CD14-positive monocyte (primary cell): ENCODE measurements at regions not wholly inside any gene's neighbourhood (a gene's known extent, or its start where the extent isn't known, plus 50 kb on each side); places are given as distances from the start of the nearest gene placed in this dataset.

Experiments
- DNase-seq, 3 donors: peaks; one replicate each; pipeline ENCODE4 v3.0.0-alpha.2; 2011 to 2022
- H2AFZ ChIP-seq: 2 replicates; pipeline ENCODE4 v1.6.0; 2012; ENCODE audit warnings: mild to moderate bottlenecking, low read depth, low read length, inconsistent platforms; ENCODE audit not compliant: insufficient read depth, poor library complexity, severe bottlenecking
- H3K27ac ChIP-seq, 2 donors: 1 replicate in 1 of 2; 2 replicates in 1 of 2; pipeline ENCODE4 v1.5.1; 2012 to 2013; ENCODE audit warnings: low read length in 2 of 2, control low read depth in 1 of 2, inconsistent platforms in 1 of 2, low read depth in 1 of 2, mild to moderate bottlenecking in 1 of 2
- H3K27me3 ChIP-seq, 2 donors: one replicate each; pipeline versions ENCODE4 v1.6.0 to v1.6.1; 2011 to 2013; ENCODE audit warnings: low read length in 2 of 2; ENCODE audit not compliant: control insufficient read depth in 2 of 2, insufficient read depth in 2 of 2
- H3K36me3 ChIP-seq, 2 donors: replicated peaks in 1 of 2; 1 replicate in 1 of 2; 2 replicates in 1 of 2; pipeline versions ENCODE4 v1.5.1 to v1.6.1; 2012 to 2013; ENCODE audit warnings: low read length in 2 of 2, control low read depth in 1 of 2, inconsistent platforms in 1 of 2, mild to moderate bottlenecking in 1 of 2; ENCODE audit not compliant: insufficient read depth in 2 of 2, control insufficient read depth in 1 of 2
- H3K4me1 ChIP-seq, 2 donors: 1 replicate in 1 of 2; 2 replicates in 1 of 2; pipeline versions ENCODE4 v1.5.1 to v1.6.1; 2012 to 2013; ENCODE audit warnings: low read length in 2 of 2, control low read depth in 1 of 2, inconsistent platforms in 1 of 2, mild to moderate bottlenecking in 1 of 2, moderate library complexity in 1 of 2; ENCODE audit not compliant: insufficient read depth in 2 of 2, control insufficient read depth in 1 of 2
- H3K4me2 ChIP-seq: replicated peaks from 2 replicates; pipeline ENCODE3; 2012; ENCODE audit warnings: low read length, moderate library complexity, mild to moderate bottlenecking; ENCODE audit not compliant: poor library complexity, severe bottlenecking; ENCODE audit errors: extremely low read depth
- H3K4me3 ChIP-seq, 3 experiments: fragments of 200-600 bp in 1 of 3; sonication (generic) in 1 of 3; replicated peaks in 1 of 3; 1 replicate in 2 of 3; 2 replicates in 1 of 3; pipeline ENCODE4 v1.5.1; 2011 to 2013; ENCODE audit warnings: low read length in 3 of 3, mild to moderate bottlenecking in 3 of 3, control low read depth in 2 of 3, low read depth in 2 of 3, inconsistent platforms in 1 of 3, moderate library complexity in 1 of 3
- H3K79me2 ChIP-seq: 2 replicates; pipeline ENCODE4 v1.6.0; 2012; ENCODE audit warnings: mild to moderate bottlenecking, control low read depth, inconsistent platforms, low read length, moderate library complexity; ENCODE audit not compliant: insufficient read depth
- H3K9ac ChIP-seq: 2 replicates; pipeline ENCODE4 v1.6.0; 2017; ENCODE audit warnings: low read length, mild to moderate bottlenecking; ENCODE audit not compliant: insufficient read depth, poor library complexity, severe bottlenecking
- H3K9me3 ChIP-seq, 2 donors: replicated peaks in 1 of 2; 1 replicate in 1 of 2; 2 replicates in 1 of 2; pipeline versions ENCODE4 v1.5.1 to v1.6.1; 2012 to 2013; ENCODE audit warnings: low read length in 2 of 2, control low read depth in 1 of 2; ENCODE audit not compliant: control insufficient read depth in 1 of 2, insufficient read depth in 1 of 2
- H4K20me1 ChIP-seq: 2 replicates; pipeline ENCODE4 v1.6.0; 2012; ENCODE audit warnings: mild to moderate bottlenecking, low read length, control low read depth, moderate library complexity; ENCODE audit not compliant: insufficient read depth
- H3K27ac Mint-ChIP-seq, 7 donors: one replicate each; pipeline ENCODE4 v1.8.0; 2020; ENCODE audit warnings: mild to moderate bottlenecking in 7 of 7, mixed read lengths in 7 of 7, moderate library complexity in 6 of 7, inconsistent platforms in 2 of 7
- H3K27me3 Mint-ChIP-seq, 3 donors: one replicate each; pipeline ENCODE4 v1.8.0; 2021 to 2022; ENCODE audit warnings: low read depth in 3 of 3, mild to moderate bottlenecking in 3 of 3, mixed read lengths in 3 of 3, moderate library complexity in 3 of 3, inconsistent platforms in 1 of 3
- H3K36me3 Mint-ChIP-seq, 2 donors: one replicate each; pipeline ENCODE4 v1.8.0; 2020; ENCODE audit warnings: mixed read lengths in 2 of 2, inconsistent platforms in 1 of 2, mild to moderate bottlenecking in 1 of 2
- H3K4me1 Mint-ChIP-seq: one replicate; pipeline ENCODE4 v1.8.0; 2020; ENCODE audit warnings: mild to moderate bottlenecking, mixed read lengths
- H3K4me3 Mint-ChIP-seq, 2 donors: one replicate each; pipeline ENCODE4 v1.8.0; 2020; ENCODE audit warnings: mild to moderate bottlenecking in 2 of 2, mixed read lengths in 2 of 2, moderate library complexity in 1 of 2
- H3K9me3 Mint-ChIP-seq, 7 donors: one replicate each; pipeline ENCODE4 v1.8.0; 2020 to 2022; ENCODE audit warnings: mixed read lengths in 7 of 7, mild to moderate bottlenecking in 6 of 7, moderate library complexity in 6 of 7, inconsistent platforms in 2 of 7
- WGBS: methylation state at CpG from one replicate; pipeline ENCODE4 v1.1.5; 2013; ENCODE audit warnings: missing lambda C conversion rate; ENCODE audit not compliant: insufficient coverage; 5-methylcytosine and 5-hydroxymethylcytosine counted together
- intact Hi-C, 2 donors: fragments of 100-400 bp; cut with micrococcal nuclease; formaldehyde crosslinking; loops; one replicate each; pipeline versions ENCODE4 v1.15.0 to v1.15.1; 2023
- TF ChIP-seq, protein P1 (sequence below): fragments of 200-600 bp; IDR thresholded peaks from one replicate; pipeline ENCODE4 v1.8.0; 2022; ENCODE audit warnings: antibody characterized with exemption, mild to moderate bottlenecking

- Mint-ChIP-seq H3K27me3 (peaks cover 0 to 2% (median 1%) of the 10 kb centered on the region in 3 donors), H3K9me3 (peaks cover 4 to 17% (median 6%) of the 10 kb centered on the region in 7 donors), H3K36me3 (no peaks in the 10 kb centered on the region), H3K27ac (no peak overlapping the region), H3K4me3 (no peak overlapping the region), H3K4me1 (no peaks in the 10 kb centered on the region)
- H2AFZ ChIP-seq: no peak overlapping the region
- H3K9me3 ChIP-seq: peaks cover 12 to 16% of the 10 kb centered on the region in 2 donors
- no peak overlapping the region for H3K4me3 ChIP-seq
- TF ChIP-seq, protein P1, sequence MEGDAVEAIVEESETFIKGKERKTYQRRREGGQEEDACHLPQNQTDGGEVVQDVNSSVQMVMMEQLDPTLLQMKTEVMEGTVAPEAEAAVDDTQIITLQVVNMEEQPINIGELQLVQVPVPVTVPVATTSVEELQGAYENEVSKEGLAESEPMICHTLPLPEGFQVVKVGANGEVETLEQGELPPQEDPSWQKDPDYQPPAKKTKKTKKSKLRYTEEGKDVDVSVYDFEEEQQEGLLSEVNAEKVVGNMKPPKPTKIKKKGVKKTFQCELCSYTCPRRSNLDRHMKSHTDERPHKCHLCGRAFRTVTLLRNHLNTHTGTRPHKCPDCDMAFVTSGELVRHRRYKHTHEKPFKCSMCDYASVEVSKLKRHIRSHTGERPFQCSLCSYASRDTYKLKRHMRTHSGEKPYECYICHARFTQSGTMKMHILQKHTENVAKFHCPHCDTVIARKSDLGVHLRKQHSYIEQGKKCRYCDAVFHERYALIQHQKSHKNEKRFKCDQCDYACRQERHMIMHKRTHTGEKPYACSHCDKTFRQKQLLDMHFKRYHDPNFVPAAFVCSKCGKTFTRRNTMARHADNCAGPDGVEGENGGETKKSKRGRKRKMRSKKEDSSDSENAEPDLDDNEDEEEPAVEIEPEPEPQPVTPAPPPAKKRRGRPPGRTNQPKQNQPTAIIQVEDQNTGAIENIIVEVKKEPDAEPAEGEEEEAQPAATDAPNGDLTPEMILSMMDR: no peak
- no peaks in the 10 kb centered on the region for H3K27me3 ChIP-seq
- H3K9ac ChIP-seq: no peak overlapping the region
- H4K20me1 ChIP-seq: no peaks in the 10 kb centered on the region
- intact Hi-C loops: no loop called here
- DNase-seq: no peak
- no peaks in the 10 kb centered on the region for H3K4me1 ChIP-seq
- no peak overlapping the region for H3K27ac ChIP-seq
- H3K36me3 ChIP-seq: no peaks in the 10 kb centered on the region
- H3K79me2 ChIP-seq: no peaks in the 10 kb centered on the region
- H3K4me2 ChIP-seq: no peak overlapping the region
Observed at GRCh38 chr9:22582221-22582620, 135.6 kb downstream of the DMRTA1 start.

DNA sequence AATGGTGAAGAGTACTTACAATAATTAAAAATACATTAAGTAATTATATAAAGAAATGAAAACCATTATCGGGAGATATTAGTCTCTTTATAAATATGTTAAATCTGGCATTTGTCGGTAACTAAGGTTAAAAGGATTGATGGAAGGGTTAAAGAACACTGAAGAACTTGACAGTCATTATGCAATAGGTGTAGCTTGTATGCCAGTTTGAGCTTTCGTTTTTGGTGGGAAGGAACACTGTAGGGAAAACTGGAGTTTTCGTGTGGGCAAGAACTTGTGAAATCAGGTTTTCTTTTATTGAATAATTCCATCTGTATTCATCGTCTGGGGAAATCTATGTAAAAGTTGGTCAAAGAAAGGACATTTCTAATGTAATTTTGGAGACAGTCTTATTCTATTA lies 142.3 kb downstream of the DMRTA1 start:
- TF ChIP-seq, protein P1: no peak
- Histone ChIP-seq H3K9me3 (peaks cover 0 to 3% of the 10 kb centered on the region in 2 donors), H3K4me2 (no peak overlapping the region), H3K27ac (no peak overlapping the region), H3K4me3 (no peak overlapping the region), H3K27me3 (no peaks in the 10 kb centered on the region), H3K4me1 (no peaks in the 10 kb centered on the region), H3K79me2 (no peaks in the 10 kb centered on the region), H2AFZ (no peak overlapping the region), H4K20me1 (no peaks in the 10 kb centered on the region), H3K36me3 (no peaks in the 10 kb centered on the region), H3K9ac (no peak overlapping the region)
- no peaks in the 10 kb centered on the region for H3K4me1 Mint-ChIP-seq
- DNase-seq: no peak
- intact Hi-C loops: no loop called here
- H3K27ac Mint-ChIP-seq: no peak overlapping the region
- H3K36me3 Mint-ChIP-seq: no peaks in the 10 kb centered on the region
- H3K27me3 Mint-ChIP-seq: no peaks in the 10 kb centered on the region
- H3K4me3 Mint-ChIP-seq: no peak overlapping the region
- peaks cover 0 to 2% (median 0%) of the 10 kb centered on the region in 7 donors for H3K9me3 Mint-ChIP-seq
- WGBS: 90% methylated on average over 2 of the region's 5 CpGs
